ENCODE measurements at regions not wholly inside any gene's neighbourhood (a gene's known extent, or its start where the extent isn't known, plus 50 kb on each side); places are given as distances from the start of the nearest gene placed in this dataset.
"Not testable (repeated sequence)": the region's sequence is repeated elsewhere in the genome, so short reads cannot be mapped to it uniquely, and the experiment has no call there.

GRCh38 chr2:137888845-137889244 is 75.4 kb upstream of the HNMT start:
- DNase-seq: no peak

GRCh38 chr2:137892739-137893138 is 71.5 kb upstream of the HNMT start:
- no peak for DNase-seq

GRCh38 chr2:137893145-137893544 is 71.1 kb upstream of the HNMT start:
- DNase-seq: no peak

DNA sequence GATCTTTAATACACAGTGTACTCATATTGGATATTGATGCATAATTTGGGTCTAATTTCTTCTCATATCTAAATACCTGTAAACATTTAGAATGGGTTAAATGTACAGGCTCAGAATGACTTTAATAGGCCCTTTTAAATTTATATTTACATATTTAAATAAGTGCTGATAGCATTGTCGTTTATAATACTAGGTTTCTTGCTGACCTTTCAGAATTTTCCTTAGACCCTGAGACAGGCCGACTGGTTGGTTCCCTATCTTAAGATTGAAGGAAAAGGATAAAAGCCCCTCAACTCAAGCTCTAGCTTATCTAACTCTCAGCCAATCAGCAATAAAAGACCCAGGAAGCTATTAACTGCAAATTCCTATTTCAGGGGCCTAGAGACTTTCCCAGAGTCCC is 67.8 kb upstream of the HNMT start:
- no peak for DNase-seq

GRCh38 chr2:137897082-137897481 is 67.2 kb upstream of the HNMT start:
- no peak for DNase-seq

- DNase-seq: no peak
Measured at GRCh38 chr2:137900421-137901141, 63.7 kb upstream of the HNMT start.

- DNase-seq: no peak
Measured at GRCh38 chr2:137910641-137911040, 53.6 kb upstream of the HNMT start.

DNA sequence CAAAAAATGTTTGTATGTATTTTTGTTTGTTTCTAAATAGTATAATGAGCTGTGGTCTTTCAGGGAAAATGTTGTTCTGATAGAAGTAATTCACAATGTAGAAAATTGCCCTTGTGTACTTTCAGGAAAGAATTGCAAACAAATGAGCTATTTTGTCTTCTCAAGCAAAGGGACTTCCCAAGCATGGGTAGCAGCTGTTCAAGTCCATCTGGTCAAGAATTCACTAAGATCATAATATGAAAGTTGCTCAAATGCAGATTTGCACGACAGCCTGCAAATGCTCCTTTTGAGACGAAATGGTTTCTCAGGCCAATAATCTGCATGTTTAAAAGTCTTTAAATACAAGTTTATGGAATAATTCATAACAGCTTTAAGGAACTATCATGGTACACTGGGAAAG is 51.9 kb upstream of the HNMT start:
- DNase-seq: no peak

GRCh38 chr2:137913169-137913568 is 51.1 kb upstream of the HNMT start:
- DNase-seq: no peak

- not testable (repeated sequence) for DNase-seq
Measured at GRCh38 chr2:137913648-137914047, 50.6 kb upstream of the HNMT start.

All from NCI-H2171 (cell line).